ENCODE measurements at regions not wholly inside any gene's neighbourhood (a gene's known extent, or its start where the extent isn't known, plus 50 kb on each side); places are given as distances from the start of the nearest gene placed in this dataset.

- TF ChIP-seq CHD1 (IDR thresholded peaks at IDR 0.05; ENCODE audit: low read depth, low read length) (no peak), USF2 (IDR thresholded peaks at IDR 0.05; ENCODE audit: low read depth, low read length) (no peak), BHLHE40 (IDR thresholded peaks at IDR 0.05; ENCODE audit: low read depth, low read length) (no peak), RCOR1 (IDR thresholded peaks at IDR 0.05; ENCODE audit: insufficient replicate concordance, low read length) (no peak)
- H3K27ac ChIP-seq (ENCODE audit: insufficient read depth, low read length): no peak overlapping the region
- POLR2A ChIA-PET (ENCODE audit: unreplicated experiment): no interaction called here
Measured at GRCh38 chr10:85111271-85111670, 782.9 kb downstream of the CCSER2 start.

More at GRCh38 chr10:85111271-85111670, 782.9 kb downstream of the CCSER2 start:
- DNase-seq (no peak), ATAC-seq (ENCODE audit: low read depth) (no peak)
- H3K79me1 ChIP-seq (ENCODE audit: low read depth in 1 of 2, low read length in 2 of 2): no peaks in the 10 kb centered on the region
- in situ Hi-C loops (cut with MboI; ENCODE audit: low sequenced_read_pairs) (no loop called here), dilution Hi-C loops (cut with HindIII; ENCODE audit: low sequenced_read_pairs, unreplicated experiment) (no loop called here), intact Hi-C loops (cut with micrococcal nuclease) (no loop called here)
- no peak overlapping the region for H2AK5ac ChIP-seq (ENCODE audit: low read depth, low read length)
- no peak overlapping the region for H3K23ac ChIP-seq (ENCODE audit: low read depth, low read length)
- H2BK5ac ChIP-seq (ENCODE audit: low read depth, low read length, poor library complexity, severe bottlenecking): no peak overlapping the region
- no peak overlapping the region for H3K56ac ChIP-seq (ENCODE audit: extremely low read depth, insufficient read depth, low read length)
- no peaks in the 10 kb centered on the region for H3K4me1 ChIP-seq (ENCODE audit: control insufficient read depth, insufficient read depth, low read length)
- no peak overlapping the region for H2BK120ac ChIP-seq (ENCODE audit: low read depth, low read length)
- H3K9ac ChIP-seq (ENCODE audit: low read depth, low read length): no peak overlapping the region
- no peak overlapping the region for H2BK15ac ChIP-seq (ENCODE audit: low read depth, low read length)
- H3K9me1 ChIP-seq (ENCODE audit: insufficient read depth, low read length): no peaks in the 10 kb centered on the region
- no peaks in the 10 kb centered on the region for H3K36me3 ChIP-seq (ENCODE audit: control insufficient read depth, insufficient read depth, low read length)
- no TSS peak for BruUV-seq (replicated peaks)
- no peak overlapping the region for H3K4ac ChIP-seq (ENCODE audit: low read depth, low read length)
- H3K14ac ChIP-seq (replicated peaks; ENCODE audit: low read depth, low read length): no peak overlapping the region
- no peak overlapping the region for H2BK20ac ChIP-seq (ENCODE audit: low read depth, low read length)
- H3K18ac ChIP-seq (ENCODE audit: low read depth, low read length): no peak overlapping the region
- CTCF ChIA-PET: no interaction called here
- no peak overlapping the region for H2AFZ ChIP-seq (replicated peaks; ENCODE audit: low read length, poor library complexity)
- no peak overlapping the region for H4K5ac ChIP-seq (ENCODE audit: low read depth, low read length)
- H4K20me1 ChIP-seq (ENCODE audit: insufficient read depth, low read length): no peaks in the 10 kb centered on the region
- no peaks in the 10 kb centered on the region for H3K27me3 ChIP-seq (ENCODE audit: control insufficient read depth, insufficient read depth, low read length)
- H4K91ac ChIP-seq (ENCODE audit: insufficient read depth, low read depth, low read length): no peak overlapping the region
- no peak overlapping the region for H4K8ac ChIP-seq (ENCODE audit: low read depth in 2 of 2, low read length in 2 of 2)
- WGBS, 2 experiments (ENCODE audit: extremely low coverage in 2 of 2, insufficient read length in 1 of 2): no CpG with 5 or more reads among the region's 1 CpG
- H3K9me3 ChIP-seq (ENCODE audit: control insufficient read depth, insufficient read depth, low read length): peaks cover 15% of the 10 kb centered on the region
- no peak overlapping the region for H3K4me3 ChIP-seq (ENCODE audit: insufficient read depth, low read depth, low read length)
- no peak overlapping the region for H3K4me2 ChIP-seq (ENCODE audit: low read depth, low read length)
- no peak overlapping the region for H2AK9ac ChIP-seq (replicated peaks; ENCODE audit: low read depth, low read length, poor library complexity)
